GM18867 (cell line): ENCODE measurements at regions not wholly inside any gene's neighbourhood (a gene's known extent, or its start where the extent isn't known, plus 50 kb on each side); places are given as distances from the start of the nearest gene placed in this dataset.

Experiments used
- ATAC-seq: cut with Tn5 transposase; IDR thresholded peaks from one replicate; pipeline ENCODE4 v1.9.1; 2021; ENCODE audit warnings: mild to moderate bottlenecking, moderate library complexity; ENCODE audit not compliant: unreplicated experiment

- ATAC-seq, result no peak
These were observed 292.0 kb downstream of the NFKBIZ start for GRCh38 chr3:102141096-102141927.

- ATAC-seq, result no peak
These were observed 292.6 kb downstream of the NFKBIZ start for GRCh38 chr3:102141928-102142239.

DNA sequence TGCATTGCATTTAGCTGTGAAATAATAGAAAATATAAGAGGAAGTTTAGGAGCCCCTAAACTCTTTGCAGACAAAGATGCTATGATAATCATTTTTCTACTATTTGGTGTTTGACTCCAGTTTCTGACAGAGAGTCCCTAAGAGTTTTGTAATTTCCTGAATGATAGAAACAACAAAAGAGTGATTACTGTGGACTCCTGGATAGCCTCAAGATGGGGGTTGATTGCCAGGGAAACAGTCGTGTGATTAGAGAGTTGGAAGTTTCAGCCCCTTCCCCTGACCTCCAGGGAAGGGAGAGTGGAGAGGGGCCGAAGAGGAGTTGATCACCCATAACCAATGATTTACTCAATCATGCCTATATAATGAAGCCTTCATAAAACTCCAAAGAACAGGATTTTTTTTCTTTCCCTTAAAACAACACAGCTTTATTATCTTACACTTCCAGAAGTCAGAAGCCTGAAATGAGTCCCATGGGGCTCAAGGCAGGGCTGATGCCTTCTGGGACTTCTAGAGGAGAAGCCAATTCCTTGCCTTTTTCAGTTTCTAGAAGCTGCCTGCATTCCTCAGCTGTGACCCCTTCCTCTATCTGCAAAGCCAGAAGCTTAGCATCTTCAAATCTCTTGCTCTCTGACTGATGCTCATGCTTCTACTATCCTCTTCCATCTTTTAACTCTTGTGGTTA lies 292.3 kb upstream of the ZPLD1 start:
- no peak for ATAC-seq

- ATAC-seq, result no peak
These were observed 291.3 kb upstream of the ZPLD1 start for GRCh38 chr3:102143536-102143935.

DNA sequence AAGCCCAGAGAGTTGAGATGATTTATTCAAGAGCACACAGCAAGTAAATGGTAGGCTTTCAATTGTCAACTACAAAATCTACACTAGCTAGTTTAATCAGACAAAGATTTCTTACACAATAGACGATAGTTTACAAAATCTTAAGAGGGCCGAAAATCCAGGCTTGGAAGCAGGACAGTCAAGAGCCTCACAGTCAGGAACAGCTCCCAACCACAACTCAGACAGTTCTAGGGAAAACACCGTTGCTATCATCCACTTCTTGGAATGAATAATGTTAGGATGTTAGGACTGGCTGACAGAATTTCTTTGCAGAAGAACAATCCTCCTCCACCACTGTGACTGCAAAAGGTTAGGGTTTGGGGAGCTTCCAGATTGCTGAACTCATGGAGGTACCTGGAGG lies 290.8 kb upstream of the ZPLD1 start:
- ATAC-seq, result no peak

- ATAC-seq, result no peak
These were observed 286.0 kb upstream of the ZPLD1 start for GRCh38 chr3:102148598-102149337.

DNA sequence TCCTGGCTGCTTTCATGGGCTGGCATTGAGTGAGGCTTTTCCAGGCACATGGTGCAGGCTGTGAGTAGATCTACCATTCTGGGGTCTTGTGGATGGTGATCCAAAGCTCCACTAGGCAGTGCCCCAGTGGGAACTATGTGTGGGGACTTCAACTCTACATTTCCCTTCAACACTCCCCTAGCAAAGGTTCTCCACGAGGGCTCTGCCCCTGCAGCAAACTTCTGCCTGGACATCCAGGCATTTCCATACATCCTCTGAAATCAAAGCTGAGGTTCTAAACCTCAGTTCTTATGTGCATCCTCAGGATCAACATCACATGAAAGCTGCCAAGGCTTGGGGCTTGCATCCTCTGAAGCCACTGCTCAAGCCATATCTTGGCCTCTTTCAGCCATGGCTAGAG lies 282.9 kb upstream of the ZPLD1 start:
- no peak for ATAC-seq

DNA sequence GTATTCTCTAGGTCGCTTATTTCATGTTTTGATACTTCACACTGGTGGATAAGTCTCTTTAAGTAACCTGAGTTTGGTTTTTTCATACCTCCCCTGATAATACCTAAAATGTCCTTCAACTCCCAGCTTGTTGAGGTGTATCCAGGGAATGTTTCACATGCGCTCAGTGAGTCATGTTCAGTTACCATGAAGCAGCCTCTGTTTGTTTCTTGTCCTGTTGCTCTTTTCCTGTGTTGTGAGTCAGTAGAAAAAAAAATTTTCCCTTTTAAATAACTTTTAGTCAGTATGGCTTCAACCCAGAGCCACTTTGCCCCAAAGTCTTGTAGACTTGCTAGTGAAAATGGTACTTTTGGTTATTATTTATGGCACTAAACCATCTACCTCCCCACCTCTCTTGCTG lies 278.4 kb upstream of the ZPLD1 start:
- ATAC-seq, result no peak

GRCh38 chr3:102158080-102158740 lies 276.6 kb upstream of the ZPLD1 start:
- ATAC-seq, result no peak

GRCh38 chr3:102159810-102160451 lies 274.9 kb upstream of the ZPLD1 start:
- ATAC-seq, result peak; percentile 58

GRCh38 chr3:102161384-102162006 lies 273.3 kb upstream of the ZPLD1 start:
- ATAC-seq, result no peak

DNA sequence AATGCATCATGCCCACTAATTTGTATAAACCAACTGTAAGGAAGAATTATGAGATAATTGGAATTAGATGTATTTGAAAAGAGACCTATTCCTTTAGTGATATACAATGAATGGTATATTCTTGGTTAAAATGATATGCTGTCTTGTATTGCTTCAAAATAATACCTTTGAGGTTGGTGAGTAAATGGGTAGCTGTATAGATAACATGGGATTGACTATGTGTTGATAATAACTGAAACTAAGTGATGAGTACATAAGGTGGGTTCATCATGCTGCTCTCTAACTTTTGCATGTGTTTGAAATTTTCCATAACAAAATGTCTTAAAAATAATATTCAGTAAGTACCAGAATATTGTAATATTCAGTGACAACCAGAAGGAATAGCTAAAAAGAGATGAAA lies 272.6 kb upstream of the ZPLD1 start:
- ATAC-seq, result no peak

GRCh38 chr3:102163039-102163817 lies 271.6 kb upstream of the ZPLD1 start:
- no peak for ATAC-seq

GRCh38 chr3:102163818-102164154 lies 271.0 kb upstream of the ZPLD1 start:
- ATAC-seq, result no peak

DNA sequence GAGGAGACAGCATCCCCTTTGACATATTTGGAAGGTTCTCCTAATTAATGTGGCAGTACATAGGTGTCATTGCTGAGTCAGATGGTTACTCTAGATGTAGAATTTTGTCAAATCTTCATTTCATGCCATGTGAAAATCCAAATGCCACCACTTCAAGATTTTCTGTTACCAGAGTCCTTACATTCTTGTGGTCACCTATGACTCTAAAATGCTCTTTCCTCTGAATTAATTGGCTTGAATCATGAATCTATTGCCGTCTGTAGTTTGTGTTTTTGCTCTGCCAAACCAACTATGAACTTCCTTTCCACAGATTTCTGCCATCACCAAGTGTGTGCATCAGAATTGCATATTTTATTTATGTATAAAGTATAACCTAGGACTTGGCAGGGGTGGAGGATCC lies 269.4 kb upstream of the ZPLD1 start:
- ATAC-seq, result no peak

GRCh38 chr3:102169915-102170479 lies 264.8 kb upstream of the ZPLD1 start:
- ATAC-seq, result no peak

DNA sequence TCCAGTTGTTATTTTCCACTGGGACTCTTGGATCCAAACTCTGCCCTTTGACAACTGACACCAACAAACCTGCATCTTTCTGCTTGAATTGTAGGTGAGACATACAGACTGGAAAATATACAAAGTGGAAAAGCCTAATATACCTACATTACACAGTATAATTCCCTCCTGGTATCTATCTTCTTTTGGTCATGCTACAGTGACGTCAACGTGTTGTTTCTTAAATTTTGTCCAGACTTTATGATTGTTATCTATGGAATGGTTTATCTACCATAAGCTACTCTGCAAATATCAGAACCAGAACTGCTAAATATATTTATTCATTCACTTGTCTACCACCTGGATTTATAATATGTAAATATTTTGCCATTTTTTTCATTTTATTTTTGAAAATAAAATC lies 264.3 kb upstream of the ZPLD1 start:
- no peak for ATAC-seq

GRCh38 chr3:102174312-102174712 lies 260.5 kb upstream of the ZPLD1 start:
- ATAC-seq, result no peak

GRCh38 chr3:102174832-102175374 lies 259.9 kb upstream of the ZPLD1 start:
- no peak for ATAC-seq
